IPS-20b (cell line): ENCODE measurements at regions not wholly inside any gene's neighbourhood (a gene's known extent, or its start where the extent isn't known, plus 50 kb on each side); places are given as distances from the start of the nearest gene placed in this dataset.
A peak's percentile ranks its signal among the peaks of the same experiment; 100 is the strongest.

ENCODE experiments used
- H3K27ac ChIP-seq: one replicate; pipeline ENCODE4 v1.5.1; 2013; ENCODE audit warnings: low read length
- H3K27me3 ChIP-seq: 2 replicates; pipeline ENCODE4 v1.6.1; 2013; ENCODE audit warnings: mild to moderate bottlenecking, low read length, inconsistent platforms; ENCODE audit not compliant: insufficient read depth
- H3K36me3 ChIP-seq: 2 replicates; pipeline ENCODE4 v1.6.1; 2013; ENCODE audit warnings: low read depth, mild to moderate bottlenecking, inconsistent platforms, low read length, moderate library complexity; ENCODE audit not compliant: insufficient read depth
- H3K4me1 ChIP-seq: 2 replicates; pipeline ENCODE4 v1.6.1; 2013; ENCODE audit warnings: mild to moderate bottlenecking, control low read depth, inconsistent platforms, low read length, moderate library complexity; ENCODE audit not compliant: insufficient read depth
- H3K4me3 ChIP-seq: 2 replicates; pipeline ENCODE4 v1.5.1; 2013; ENCODE audit warnings: mild to moderate bottlenecking, low read length, inconsistent platforms
- H3K9ac ChIP-seq: 2 replicates; pipeline ENCODE4 v1.6.1; 2013; ENCODE audit warnings: low read depth, mild to moderate bottlenecking, inconsistent platforms, low read length, moderate library complexity
- H3K9me3 ChIP-seq: 2 replicates; pipeline ENCODE4 v1.6.1; 2013; ENCODE audit warnings: mild to moderate bottlenecking, low read depth, low read length, inconsistent platforms; ENCODE audit not compliant: insufficient read depth

DNA sequence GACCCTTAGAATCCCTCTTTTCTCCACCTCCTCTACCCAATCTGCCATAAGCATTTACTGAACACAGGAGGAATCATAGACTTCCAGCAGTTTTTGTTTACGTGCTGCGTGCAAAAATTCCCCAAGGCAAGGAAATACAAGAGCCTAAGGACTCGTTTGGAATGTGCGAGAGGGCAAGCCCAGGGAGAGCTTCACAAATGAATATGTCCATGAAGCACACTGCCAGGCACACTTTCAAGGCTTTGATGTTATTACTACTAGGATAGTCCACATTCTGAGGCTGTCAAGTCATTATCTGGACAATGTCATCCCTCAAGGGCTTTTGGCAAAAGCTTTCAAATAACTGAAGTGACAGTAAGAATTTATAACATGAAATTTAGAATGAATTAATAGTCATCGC lies 214.7 kb upstream of the TBX20 start:
- Histone ChIP-seq H3K9me3 (no peaks in the 10 kb centered on the region), H3K4me3 (no peak overlapping the region), H3K27ac (no peak overlapping the region), H3K27me3 (no peaks in the 10 kb centered on the region), H3K9ac (no peak overlapping the region), H3K36me3 (no peaks in the 10 kb centered on the region), H3K4me1 (no peaks in the 10 kb centered on the region)

DNA sequence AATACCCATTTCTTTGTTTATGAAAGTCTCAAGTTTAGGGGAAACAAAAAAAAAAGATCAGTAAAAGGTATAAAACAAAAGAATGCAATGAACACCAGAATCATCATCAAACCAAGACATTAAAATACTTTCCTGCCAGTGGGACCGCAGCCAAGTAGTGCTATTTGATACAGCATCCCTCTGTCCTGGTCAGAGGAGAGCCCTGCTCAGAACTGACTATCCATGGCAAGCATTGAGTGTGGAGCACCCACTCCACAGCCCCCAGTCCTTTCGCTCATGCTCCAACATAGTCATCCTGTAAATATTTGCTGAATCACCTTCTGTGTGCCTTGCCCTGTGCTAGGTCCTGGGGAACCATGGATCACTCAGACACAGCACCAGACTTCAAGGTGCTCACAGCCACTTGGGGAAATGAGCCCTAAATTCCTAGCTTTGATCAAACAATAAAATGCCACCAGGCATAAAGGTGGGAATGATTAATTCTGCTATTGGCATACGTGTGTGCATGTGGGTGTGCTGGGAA lies 213.6 kb upstream of the TBX20 start:
- H3K9me3 ChIP-seq: no peaks in the 10 kb centered on the region
- H3K9ac ChIP-seq: no peak overlapping the region
- H3K27ac ChIP-seq: no peak overlapping the region
- no peak overlapping the region for H3K4me3 ChIP-seq
- no peaks in the 10 kb centered on the region for H3K36me3 ChIP-seq
- no peaks in the 10 kb centered on the region for H3K27me3 ChIP-seq
- H3K4me1 ChIP-seq: no peaks in the 10 kb centered on the region

DNA sequence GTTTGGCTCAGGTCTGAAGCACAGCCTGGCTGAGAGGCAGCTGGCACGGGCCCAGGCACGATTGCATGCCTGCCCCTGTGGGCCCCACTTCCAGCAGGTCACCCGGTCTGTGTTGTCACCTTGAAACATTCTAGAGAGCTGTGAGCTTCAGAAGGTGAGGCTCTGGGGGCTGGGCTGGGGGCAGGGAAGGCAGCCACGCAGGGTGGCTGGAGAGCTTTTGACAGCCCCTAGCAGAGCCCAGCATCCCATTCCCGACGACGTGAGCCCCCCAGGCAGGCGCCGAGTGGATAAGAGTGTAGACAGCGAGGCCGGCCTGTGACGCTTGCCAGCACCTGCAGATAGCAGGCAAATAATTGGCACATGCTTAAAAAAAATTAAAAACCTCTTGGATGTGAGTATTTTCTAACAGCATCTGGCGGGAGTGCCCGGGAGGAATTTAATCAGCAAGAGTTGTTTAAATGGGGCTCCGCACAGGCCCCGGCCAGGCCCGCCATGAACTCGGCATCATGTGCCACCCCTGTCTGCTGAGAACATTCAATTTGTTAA lies 212.0 kb upstream of the TBX20 start:
- Histone ChIP-seq H3K27ac (no peak overlapping the region), H3K4me3 (no peak overlapping the region)

DNA sequence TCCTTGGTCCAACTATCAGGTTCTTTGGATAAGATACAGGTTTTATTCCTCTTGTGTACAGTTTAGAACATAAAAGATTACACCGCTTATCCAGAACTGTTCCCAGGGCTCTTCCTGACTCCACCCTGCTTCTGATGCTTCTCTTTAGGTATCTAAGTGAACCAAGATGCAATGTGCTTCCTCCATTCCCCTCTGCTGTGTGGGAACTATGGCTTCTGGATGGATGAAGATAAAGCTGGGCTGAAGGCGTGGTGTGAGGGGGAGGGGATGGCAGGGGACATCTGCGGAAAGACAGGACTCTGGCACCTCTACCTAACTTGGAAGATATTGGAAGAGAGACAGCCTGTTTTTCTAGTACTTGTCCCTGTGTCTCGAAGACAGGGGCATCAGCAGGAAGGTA lies 209.9 kb upstream of the TBX20 start:
- Histone ChIP-seq H3K9ac (no peak overlapping the region), H3K27ac (no peak overlapping the region), H3K4me3 (no peak overlapping the region), H3K36me3 (no peaks in the 10 kb centered on the region), H3K27me3 (no peaks in the 10 kb centered on the region), H3K4me1 (no peaks in the 10 kb centered on the region), H3K9me3 (no peaks in the 10 kb centered on the region)

More for the DNA sequence above, 212.0 kb upstream of the TBX20 start:
- no peak overlapping the region for H3K9ac ChIP-seq
- H3K4me1 ChIP-seq: no peaks in the 10 kb centered on the region
- H3K9me3 ChIP-seq: no peaks in the 10 kb centered on the region
- H3K27me3 ChIP-seq: no peaks in the 10 kb centered on the region
- H3K36me3 ChIP-seq: no peaks in the 10 kb centered on the region

DNA sequence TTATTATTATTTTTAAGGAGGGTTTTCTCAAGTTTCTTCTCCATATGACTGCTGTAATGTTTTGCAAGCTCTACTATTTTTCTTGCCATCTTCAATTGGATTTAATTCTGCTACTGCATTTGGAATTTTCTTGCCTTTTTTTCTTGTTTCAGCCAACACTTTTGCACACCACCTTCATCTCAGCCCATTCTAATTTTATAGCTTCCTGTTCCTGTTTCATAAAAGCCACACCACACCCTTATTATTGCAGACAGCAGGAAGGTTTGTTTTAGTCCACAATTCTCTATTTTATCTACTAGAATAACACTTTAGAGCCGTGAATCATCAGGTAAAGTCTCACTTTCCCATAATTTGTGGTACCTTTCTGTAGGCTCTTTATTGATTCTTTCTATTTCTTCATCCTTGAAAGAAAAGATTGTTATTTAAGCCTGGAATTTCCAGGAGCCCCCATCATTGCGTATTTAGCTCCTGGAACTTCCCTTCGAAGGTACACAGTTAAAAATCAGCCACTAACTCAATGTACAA lies 209.3 kb upstream of the TBX20 start:
- Histone ChIP-seq H3K4me1 (no peaks in the 10 kb centered on the region), H3K4me3 (no peak overlapping the region), H3K27ac (no peak overlapping the region), H3K36me3 (no peaks in the 10 kb centered on the region), H3K9me3 (no peaks in the 10 kb centered on the region), H3K27me3 (no peaks in the 10 kb centered on the region), H3K9ac (no peak overlapping the region)

DNA sequence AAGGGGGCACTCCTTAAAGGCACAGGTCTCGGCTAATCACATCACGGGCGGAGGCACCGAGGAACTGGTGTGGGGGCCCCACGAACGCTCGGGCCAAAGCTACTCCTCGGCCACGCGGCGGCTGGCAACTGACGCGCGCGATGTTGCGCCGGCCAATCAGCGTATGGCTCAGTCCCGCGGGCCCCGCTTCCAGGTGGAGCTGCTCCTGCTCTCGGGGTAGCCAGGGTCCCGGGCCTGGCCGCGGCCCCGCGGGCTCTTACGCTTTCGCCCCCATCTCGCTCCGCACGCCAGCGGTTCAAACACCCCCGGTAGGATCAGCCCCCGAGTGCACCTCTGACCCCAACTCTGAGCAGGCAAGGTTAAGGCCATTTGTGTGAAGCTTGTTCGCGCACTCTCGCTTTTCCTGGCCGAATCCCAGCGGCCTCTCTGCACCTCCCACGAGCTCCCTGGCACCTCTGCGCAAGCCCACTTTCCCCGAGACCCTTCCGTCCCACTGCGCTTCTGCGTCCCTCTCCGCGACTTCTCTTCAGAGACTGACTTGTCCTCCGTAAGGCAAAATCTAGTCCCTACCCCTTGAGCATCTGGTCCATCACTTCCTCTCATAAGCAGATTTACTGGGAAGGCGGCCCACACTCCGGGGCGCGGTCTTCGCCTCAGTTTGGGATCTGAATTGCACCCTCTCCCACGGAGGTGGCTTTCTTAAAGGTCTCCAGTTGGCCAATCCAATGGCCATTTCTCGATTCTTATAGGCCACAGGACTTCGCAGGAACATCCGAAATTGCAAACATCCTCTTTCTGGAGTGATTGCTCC lies 200.9 kb upstream of the TBX20 start:
- no peaks in the 10 kb centered on the region for H3K9me3 ChIP-seq
- no peak overlapping the region; the same call in 1 of the 2 replicates for H3K9ac ChIP-seq
- H3K4me1 ChIP-seq: no peaks in the 10 kb centered on the region
- H3K27me3 ChIP-seq: peaks cover 22% of the 10 kb centered on the region; the same call in 1 of the 2 replicates
- H3K4me3 ChIP-seq: peak overlapping the region; percentile 58; the same call in 1 of the 2 replicates
- no peak overlapping the region for H3K27ac ChIP-seq
- H3K36me3 ChIP-seq: no peaks in the 10 kb centered on the region

DNA sequence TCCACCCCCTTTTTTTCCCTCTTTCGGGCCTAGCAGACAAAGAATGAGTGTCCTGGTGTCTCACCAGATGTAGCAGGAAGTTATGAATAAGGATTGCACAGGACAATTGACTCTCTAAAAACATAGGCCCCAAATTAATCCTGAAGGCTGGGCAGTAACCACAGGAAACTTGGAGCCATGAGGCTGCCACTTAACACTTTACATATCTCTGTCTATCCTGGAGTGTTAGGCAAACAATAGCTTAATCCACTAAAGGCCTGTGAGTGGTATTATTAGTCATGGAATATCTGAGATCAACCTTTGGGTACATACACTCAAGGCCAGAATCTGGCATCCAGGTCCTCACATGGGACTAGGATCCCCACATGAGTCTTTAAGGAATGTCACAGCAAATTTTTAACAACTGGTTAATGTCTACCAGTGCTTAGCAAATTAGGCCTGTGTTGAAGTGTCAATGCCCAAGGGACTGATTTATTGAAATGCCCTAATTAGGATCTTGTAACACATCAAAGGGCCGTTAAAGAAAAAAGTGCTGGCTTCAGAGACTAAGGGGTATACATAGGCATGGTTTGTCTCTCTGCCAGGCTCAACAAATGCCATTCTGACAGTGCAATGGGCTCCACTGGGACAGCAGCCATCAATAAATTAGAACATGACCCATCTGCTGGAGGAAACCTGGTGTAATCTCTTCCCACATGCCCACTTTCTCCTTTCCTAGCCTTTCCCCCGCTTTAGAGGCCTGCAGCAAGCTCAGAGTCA lies 196.7 kb upstream of the TBX20 start:
- Histone ChIP-seq H3K27me3 (peaks cover 22% of the 10 kb centered on the region; the same call in 1 of the 2 replicates), H3K9ac (no peak overlapping the region), H3K4me3 (no peak overlapping the region), H3K36me3 (no peaks in the 10 kb centered on the region), H3K9me3 (no peaks in the 10 kb centered on the region), H3K27ac (no peak overlapping the region), H3K4me1 (no peaks in the 10 kb centered on the region)

DNA sequence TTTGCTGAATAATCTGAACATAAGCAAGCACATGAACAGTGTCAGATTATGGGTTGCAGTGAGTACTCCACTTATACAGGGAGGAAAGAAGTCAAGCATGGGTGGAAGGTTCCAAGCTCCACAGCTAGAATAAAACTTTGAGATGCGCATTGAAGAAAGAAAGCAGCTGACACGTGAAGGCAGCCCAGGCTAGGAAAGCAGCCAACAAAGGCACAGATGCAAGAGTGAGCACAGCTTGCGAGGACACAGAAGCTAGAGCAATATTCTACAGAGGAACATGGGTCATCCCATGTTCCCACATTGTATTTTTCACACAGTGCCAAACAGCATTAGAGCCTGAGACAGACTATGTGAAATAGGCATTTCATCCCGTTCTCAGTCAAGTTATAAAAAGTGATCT lies 194.6 kb upstream of the TBX20 start:
- no peaks in the 10 kb centered on the region for H3K9me3 ChIP-seq
- no peak overlapping the region for H3K9ac ChIP-seq
- H3K36me3 ChIP-seq: no peaks in the 10 kb centered on the region
- H3K4me3 ChIP-seq: no peak overlapping the region
- H3K27ac ChIP-seq: no peak overlapping the region
- H3K27me3 ChIP-seq: peaks cover 2% of the 10 kb centered on the region; the same call in 1 of the 2 replicates
- no peaks in the 10 kb centered on the region for H3K4me1 ChIP-seq

DNA sequence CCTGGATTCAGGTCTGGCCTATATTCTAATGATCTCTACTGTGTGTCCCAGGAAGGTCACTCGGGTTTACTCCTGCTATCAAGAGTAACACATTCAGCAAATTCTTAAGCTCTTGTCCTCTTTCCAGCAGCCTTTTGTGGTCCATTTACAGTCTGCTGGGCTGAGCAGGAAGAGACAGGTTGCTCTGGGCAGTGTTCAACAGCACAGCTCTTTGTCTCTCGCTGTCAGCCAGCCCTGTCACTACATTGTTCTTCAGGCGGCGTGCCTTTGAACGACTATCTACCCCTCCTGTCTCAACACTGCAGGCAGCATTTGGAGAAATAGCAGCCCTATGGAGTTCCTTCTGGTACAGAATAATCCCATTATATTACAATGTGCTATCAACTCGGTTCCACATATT lies 192.2 kb upstream of the TBX20 start:
- Histone ChIP-seq H3K9ac (no peak overlapping the region), H3K4me3 (no peak overlapping the region), H3K9me3 (no peaks in the 10 kb centered on the region), H3K36me3 (no peaks in the 10 kb centered on the region), H3K4me1 (no peaks in the 10 kb centered on the region), H3K27me3 (no peaks in the 10 kb centered on the region), H3K27ac (no peak overlapping the region)

DNA sequence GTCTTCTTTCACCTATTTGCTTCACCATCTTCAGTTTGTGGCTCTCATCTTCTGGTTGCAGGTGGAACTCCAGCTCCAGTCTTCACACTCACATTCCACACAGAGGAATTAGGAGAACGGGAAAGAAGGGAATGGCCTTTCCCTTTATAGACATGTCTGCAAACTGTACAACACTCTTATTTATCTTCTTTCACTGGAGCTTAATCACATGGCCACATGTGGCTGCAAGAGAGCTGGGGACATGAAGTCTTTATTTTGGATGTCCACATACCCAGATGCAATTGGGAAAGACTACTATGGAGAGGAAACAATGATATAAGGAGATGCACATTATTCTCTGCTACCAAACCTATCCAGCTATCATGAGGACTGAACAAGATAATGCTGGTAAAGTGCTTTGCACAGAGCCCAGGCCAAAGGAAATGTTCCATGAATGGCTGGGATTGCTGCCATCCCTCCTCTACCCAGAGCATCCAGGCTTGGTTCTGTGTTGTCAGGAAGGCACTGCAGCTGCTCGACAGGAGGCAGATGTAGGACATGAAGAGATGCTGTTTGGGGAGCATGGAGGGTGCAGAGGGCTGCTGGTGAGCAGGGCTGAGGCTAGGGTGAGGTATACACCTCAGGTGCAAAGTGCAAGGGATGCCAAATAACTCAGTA lies 183.8 kb upstream of the TBX20 start:
- no peak overlapping the region for H3K9ac ChIP-seq
- H3K27me3 ChIP-seq: no peaks in the 10 kb centered on the region
- H3K4me3 ChIP-seq: no peak overlapping the region
- no peaks in the 10 kb centered on the region for H3K4me1 ChIP-seq
- no peaks in the 10 kb centered on the region for H3K36me3 ChIP-seq
- peaks cover 2% of the 10 kb centered on the region; the same call in 1 of the 2 replicates for H3K9me3 ChIP-seq
- no peak overlapping the region for H3K27ac ChIP-seq

DNA sequence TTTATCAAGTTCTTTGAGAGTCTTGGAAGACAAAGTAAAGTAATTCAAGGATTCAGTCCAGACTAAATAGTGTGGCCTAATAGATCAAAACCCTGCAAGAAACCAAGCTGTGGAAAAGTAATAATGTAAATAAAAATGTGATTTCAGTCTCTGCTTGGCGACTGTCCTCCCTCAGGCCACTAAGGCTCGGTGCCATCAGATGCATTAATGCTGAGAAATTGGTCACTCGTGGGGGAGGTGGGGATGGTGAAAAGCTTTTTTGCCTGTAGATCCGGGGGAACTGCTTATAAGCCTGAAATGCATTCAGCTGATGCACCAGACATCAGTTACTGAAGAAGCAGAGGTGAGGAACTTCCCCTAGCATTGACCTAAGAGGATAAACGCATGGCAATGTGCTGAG lies 182.6 kb upstream of the TBX20 start:
- no peak overlapping the region for H3K9ac ChIP-seq
- no peak overlapping the region for H3K4me3 ChIP-seq
- peaks cover 8% of the 10 kb centered on the region; the same call in 1 of the 2 replicates for H3K9me3 ChIP-seq
- no peaks in the 10 kb centered on the region for H3K36me3 ChIP-seq
- H3K27me3 ChIP-seq: no peaks in the 10 kb centered on the region
- H3K4me1 ChIP-seq: no peaks in the 10 kb centered on the region
- H3K27ac ChIP-seq: no peak overlapping the region
